NCI-H526 (cell line): ENCODE measurements at regions not wholly inside any gene's neighbourhood (a gene's known extent, or its start where the extent isn't known, plus 50 kb on each side); places are given as distances from the start of the nearest gene placed in this dataset.
A peak's percentile ranks its signal among the peaks of the same experiment; 100 is the strongest.

Experiments used
- DNase-seq, 2 experiments: peaks; one replicate each; lab custom pipeline; 2025; lab: John Stamatoyannopoulos, UW

DNA sequence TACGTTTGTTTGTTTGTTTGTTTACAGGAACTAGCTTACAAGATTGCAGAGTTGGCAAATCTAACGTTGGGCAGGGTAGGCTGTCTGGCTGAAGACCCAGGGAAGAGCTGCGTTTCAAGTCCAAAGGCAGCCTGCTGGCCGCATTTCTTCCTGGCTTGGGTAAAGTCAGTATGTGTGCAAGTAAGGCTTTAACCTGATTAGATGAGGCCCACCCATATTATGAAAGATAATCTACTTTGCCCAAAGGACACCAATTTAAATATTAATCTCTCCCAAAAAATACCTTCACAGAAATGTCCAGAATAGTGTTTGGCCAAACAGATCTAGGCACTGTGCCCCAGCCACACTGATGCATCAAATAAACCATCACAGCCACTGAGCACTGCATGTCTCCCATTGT lies 228.9 kb upstream of the HABP2 start:
- no peak for DNase-seq

DNA sequence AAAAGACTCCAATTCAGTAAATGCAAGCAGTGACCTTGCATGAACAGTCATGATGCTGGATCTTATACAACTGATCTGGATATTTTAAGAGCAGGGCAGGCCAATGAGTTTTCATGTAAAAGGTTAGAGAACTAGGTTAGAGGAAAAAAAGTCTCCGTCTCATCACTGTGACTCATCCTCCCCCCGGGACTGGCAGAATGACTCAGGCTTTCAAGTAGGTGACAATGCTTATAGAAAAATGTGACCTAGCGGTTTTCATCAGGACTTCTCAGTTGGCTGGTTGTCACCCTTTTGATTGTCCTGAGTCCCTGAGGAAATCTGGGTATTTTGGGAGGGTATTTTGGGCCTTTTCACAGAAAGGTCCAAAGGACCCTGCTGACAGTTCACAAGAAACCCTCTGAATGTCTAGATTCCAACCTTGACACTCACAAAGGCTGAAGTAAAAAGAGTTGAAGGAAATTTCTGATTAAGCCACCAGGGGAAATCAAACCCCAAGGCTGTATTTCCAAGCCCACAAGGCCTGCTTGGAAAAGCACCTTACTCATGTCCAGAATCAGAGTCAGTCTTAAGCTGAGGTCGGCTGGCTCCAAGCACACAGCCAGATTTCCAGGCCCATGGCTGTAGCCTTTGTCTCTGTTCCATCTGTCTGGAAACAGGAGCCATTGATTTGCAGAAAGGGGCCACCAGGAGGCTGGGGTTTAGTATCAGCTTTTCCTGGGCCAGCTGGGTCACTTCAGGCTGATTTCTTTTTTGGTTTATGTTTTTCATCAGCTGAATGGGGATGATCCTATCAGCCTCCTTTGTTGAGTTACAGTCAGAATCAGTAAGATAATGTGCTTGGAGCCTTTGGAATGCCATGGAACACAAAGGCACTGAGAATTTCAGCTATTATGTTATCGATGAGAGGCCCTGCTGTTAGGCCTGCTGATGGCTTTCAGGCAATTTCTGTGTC lies 226.4 kb upstream of the HABP2 start:
- no peak for DNase-seq

- DNase-seq: no peak
Observed at GRCh38 chr10:113329121-113329596, 223.7 kb upstream of the HABP2 start.

- no peak for DNase-seq
Observed at GRCh38 chr10:113331961-113332360, 220.9 kb upstream of the HABP2 start.

GRCh38 chr10:113333313-113333712 lies 219.5 kb upstream of the HABP2 start:
- DNase-seq: no peak

GRCh38 chr10:113335592-113335991 lies 217.3 kb upstream of the HABP2 start:
- DNase-seq: no peak

DNA sequence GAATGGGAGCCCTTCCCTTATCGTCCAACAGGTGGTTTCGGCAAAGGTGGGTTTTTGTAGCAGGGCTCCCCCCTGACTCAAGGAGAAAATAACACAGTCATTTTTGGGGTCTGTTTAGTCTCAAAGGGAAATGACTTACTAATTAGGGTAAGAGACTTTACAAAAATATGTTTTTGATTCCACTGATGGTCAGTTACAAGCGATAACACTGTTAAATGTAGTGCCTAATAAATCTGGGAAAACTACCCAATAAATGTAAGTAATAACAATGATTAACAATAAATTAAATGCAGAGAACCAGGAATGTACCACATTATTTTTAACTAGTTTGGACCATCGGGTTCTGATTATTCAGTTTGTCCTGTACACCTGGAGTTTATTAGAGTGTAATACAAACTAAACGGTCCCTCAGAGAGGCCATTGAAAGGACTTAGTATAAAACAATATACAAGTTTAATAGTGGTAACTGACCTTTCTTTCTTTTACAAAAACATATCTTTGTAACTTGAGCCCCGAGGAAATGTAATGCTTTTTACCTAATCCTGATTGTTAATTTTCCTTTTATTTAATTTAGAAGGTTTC lies 216.2 kb upstream of the HABP2 start:
- DNase-seq: no peak

DNA sequence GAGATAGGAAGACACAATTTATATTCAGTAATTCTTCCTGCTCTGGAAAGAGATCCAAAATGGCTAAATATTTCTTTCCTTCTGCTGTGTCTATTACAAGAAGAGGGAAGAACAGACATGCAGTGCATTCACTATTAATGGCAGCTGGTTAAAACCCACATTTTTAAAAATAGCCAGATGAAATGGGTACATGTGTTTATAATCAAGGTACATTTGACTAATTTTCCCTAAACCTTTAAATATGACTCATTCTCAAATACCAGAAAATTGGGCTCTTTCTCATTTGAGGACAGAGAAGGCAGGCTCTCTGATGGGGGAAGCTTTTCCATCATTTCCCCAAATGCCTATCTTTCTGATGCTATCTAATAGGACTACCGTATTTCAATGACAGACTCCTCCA lies 215.7 kb upstream of the HABP2 start:
- DNase-seq: no peak

DNA sequence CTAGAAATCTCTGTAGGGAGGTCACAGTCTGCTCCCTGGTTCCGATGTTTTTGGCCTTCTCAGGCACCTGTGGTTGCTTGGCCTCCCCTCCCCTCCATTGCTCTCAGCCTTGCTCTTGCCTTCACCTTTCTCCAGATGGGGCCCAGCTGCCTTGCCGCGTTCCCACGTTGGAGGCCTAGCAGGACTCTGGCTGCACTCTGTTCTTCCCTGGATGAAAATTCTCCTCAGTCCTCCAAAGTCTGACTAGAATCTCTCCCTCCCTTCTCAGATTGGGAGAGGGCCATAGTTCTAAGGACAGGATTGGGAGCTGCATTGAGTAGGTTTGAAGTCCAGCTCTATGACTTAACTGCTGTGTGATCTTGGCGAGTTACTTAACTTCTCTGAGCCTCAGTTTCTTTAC lies 213.7 kb upstream of the HABP2 start:
- no peak for DNase-seq

GRCh38 chr10:113340282-113340681 lies 212.6 kb upstream of the HABP2 start:
- no peak for DNase-seq

DNA sequence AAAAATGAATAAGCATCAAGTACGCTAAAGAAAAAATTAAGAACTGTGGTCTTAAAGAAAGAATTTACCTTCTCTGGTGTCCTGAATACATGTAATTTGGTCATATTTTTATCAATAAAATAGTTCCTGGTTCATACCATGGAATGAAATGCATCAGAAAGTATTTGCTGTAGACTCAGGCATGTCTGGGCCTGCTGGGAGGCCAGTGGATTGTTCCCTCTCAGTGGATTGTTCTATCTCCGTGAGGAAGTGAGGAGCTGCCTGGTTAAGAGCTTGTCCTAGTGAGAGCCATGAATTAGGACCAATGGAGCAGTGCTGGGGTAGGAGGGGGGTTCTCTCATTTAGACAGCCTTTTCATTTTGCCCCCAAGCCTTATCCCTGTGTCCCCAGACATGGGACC lies 211.7 kb upstream of the HABP2 start:
- no peak for DNase-seq

- DNase-seq: no peak
Observed at GRCh38 chr10:113345826-113346624, 206.8 kb upstream of the HABP2 start.

DNA sequence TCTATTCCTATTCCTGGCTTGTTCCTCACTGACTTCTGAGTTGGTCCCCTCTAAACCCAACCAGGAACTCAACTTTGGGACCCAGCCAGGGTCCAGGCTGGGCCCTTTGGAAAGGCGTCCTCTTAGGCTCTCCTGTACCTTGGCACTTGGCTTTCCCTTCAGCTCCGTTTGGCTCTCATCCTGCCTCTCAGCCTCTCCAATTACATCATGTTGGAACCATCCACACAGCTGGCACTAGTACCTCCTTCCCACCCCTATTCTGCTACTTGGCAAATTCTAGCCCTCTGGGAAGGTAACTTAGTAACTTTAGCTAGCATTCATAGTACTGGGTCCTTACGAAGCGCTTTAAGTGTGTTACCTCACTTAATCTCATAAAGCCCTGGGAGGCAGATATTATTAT lies 205.3 kb upstream of the HABP2 start:
- no peak for DNase-seq

DNA sequence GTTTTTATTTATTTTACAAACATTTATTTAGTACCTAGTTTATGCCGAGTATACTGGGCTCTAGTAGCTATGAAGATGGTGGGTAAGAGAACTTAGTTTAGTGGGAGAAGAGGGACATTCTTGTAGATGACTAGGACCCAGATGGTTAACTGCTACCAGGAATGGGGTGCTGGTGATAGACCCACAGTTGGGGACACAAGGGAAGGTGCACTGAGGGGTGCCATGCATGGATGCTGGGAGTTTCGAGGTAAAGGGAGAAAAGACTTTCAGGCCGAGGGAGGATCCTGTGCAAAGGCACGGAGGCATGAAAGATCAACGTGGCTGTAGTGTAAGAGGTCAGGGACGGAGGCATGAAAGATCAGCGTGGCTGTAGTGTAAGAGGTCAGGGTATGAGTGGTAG lies 204.2 kb upstream of the HABP2 start:
- DNase-seq: no peak

DNA sequence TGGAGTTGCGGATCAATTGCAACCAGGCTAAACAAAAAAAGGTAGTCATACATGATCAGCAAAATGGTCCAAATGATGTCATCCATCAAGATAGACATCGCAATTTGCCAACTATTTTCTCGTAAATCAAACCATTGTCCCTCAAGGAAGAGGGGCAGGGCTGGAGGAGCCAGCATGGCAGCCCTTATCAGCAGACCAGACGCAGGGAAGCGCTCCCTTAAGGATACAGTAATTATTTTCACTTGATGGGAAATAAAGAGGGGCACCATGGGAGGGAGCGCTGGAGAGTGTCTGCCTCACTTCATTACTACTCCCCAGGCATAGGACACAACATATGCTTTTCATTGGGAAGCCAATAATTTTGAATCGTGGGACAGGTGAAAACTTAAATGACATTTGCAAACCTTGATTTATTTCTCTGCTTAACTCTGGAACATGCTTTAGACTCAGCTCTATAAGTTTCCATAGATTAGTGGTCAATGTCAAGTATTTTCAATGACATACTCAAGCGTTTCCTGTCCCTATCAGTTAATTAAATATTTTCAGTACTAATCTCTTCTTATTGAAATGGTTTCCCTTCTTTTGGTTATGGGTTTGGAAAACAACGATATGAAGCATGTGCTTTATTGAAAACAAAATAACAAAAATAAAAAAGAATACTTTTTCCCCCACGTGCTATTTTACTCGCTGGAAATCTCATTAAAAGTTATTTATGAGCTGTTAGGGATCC lies 202.4 kb upstream of the HABP2 start:
- DNase-seq: no peak

DNA sequence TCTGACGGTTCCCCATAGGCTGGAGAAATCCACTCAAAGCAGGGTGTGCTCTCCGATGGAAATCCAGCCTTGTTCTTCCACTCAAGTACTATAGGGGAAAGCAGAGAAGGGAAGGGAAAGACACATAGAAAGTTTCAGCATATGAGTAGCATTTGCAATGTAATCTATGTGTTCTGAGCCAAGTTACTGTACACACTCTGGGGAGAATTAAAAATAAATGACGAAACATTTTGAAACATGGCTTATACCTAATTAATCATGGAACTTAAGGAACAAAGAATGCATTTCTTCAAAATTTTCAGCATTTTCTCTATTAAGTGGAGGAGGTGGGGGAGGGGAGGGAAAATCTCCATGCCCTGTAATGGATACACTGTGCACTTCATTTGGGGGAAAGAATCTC lies 198.1 kb upstream of the HABP2 start:
- DNase-seq: no peak

GRCh38 chr10:113356794-113357680 lies 195.8 kb upstream of the HABP2 start:
- no peak for DNase-seq

DNA sequence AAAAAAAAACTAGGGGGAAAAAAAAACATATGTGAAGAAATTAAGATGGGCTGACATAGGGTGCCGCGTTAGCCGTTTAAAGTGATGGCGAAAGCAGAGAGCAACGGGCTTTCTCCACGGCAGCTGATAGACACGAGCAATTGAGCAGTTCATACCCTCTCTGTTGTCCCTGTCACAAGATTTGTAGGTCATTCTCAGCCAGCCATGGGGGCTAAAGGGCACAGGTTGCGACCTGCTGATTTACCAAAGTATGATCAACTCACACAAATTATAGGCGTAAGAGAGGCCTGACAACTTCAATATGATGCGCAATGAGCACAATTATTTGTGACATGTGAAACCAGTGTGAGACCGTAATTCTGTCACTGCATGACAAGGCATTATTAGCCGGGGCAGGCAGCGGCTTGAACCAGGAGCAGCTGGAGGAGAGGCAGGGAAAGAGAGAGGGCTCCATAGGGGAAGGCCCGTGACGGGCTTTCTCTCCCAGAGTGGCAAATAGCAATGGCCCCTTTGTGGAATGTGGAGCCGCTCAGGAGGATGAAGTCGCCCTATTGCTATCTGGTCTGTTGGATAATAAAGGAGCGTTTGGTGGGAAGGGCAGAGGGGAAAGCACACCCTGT lies 195.1 kb upstream of the HABP2 start:
- no peak for DNase-seq

DNA sequence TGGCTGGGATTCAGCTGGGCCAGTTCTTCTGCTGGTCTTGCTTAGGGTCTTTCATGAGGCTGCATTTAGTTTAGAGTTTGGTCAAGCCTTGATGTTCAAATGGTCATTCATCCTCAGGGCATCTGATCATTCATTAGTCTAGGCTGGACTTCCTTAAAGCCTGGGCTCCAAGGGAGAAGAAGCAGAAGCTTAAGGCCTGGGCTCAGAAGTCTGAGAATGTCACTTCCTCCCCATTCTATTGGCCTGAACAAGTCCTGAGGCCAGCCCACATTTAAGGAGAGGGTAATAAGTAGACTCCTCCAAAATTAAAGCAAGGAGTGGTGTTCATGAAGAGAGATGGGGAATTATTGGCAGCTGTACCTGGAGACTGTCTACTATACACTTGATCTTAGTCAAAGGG lies 193.2 kb upstream of the HABP2 start:
- DNase-seq: no peak

DNA sequence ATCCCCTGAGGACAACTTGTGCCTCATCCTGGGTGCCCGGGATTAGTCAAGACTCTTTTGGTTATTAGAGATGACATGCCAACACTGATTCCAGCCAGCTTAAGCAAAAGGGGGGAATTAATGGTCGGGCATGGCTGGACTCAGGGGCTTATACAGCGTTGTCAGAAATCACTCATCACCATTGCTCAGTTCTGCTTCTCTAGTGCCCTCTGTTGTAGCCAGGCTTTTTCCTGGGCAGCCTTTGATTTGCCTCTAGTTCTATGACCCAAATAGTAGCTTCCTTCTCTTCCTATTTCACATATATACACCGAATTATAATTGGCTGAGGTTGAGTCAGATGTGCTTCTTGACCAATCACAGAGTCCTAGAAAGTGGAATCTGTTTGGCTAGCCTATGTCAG lies 192.0 kb upstream of the HABP2 start:
- peak in 1 of 2 experiments; percentile 9 for DNase-seq
